Astrocyte of the spinal cord (primary cell): ENCODE measurements at regions not wholly inside any gene's neighbourhood (a gene's known extent, or its start where the extent isn't known, plus 50 kb on each side); places are given as distances from the start of the nearest gene placed in this dataset.
"Not testable (repeated sequence)": the region's sequence is repeated elsewhere in the genome, so short reads cannot be mapped to it uniquely, and the experiment has no call there.

Experiments
- DNase-seq: peaks from one replicate; pipeline ENCODE4 v3.0.0; 2011; ENCODE audit warnings: low read depth, low spot score
- H3K4me3 ChIP-seq: 2 replicates; pipeline ENCODE4 v1.5.1; 2011; ENCODE audit warnings: low read depth, mild to moderate bottlenecking, low read length, moderate library complexity
- CTCF ChIP-seq: IDR thresholded peaks from 2 replicates; pipeline ENCODE4 v1.5.1; 2012; ENCODE audit warnings: low read depth, mild to moderate bottlenecking, low read length, inconsistent platforms
- in situ Hi-C: cut with HindIII; loops from 2 replicates; pipeline ENCODE4 v1.10.0; 2017; ENCODE audit warnings: low sequenced_read_pairs

- H3K4me3 ChIP-seq = no peak overlapping the region
- no peak for DNase-seq
- TF ChIP-seq CTCF = no peak
- in situ Hi-C loops = no loop called here
Observed at GRCh38 chr5:54390539-54391031, 64.9 kb upstream of the HSPB3 start.

- no peak overlapping the region for H3K4me3 ChIP-seq
- DNase-seq = peak; percentile 95
- TF ChIP-seq CTCF = no peak
- in situ Hi-C loops = no loop called here
Observed at GRCh38 chr5:54390015-54390414, 65.5 kb upstream of the HSPB3 start.

- H3K4me3 ChIP-seq, in situ Hi-C loops, DNase-seq: not testable (repeated sequence)
Observed at GRCh38 chr5:54389399-54389798, 66.1 kb upstream of the HSPB3 start.

GRCh38 chr5:54388811-54389210, 66.7 kb upstream of the HSPB3 start:
- in situ Hi-C loops = no loop called here
- TF ChIP-seq CTCF = no peak

GRCh38 chr5:54388409-54388808, 67.1 kb upstream of the HSPB3 start:
- no peak for DNase-seq
- TF ChIP-seq CTCF = no peak
- in situ Hi-C loops = no loop called here

More at GRCh38 chr5:54388811-54389210, 66.7 kb upstream of the HSPB3 start:
- no peak overlapping the region for H3K4me3 ChIP-seq
- DNase-seq = no peak

GRCh38 chr5:54387659-54388232, 67.8 kb upstream of the HSPB3 start:
- in situ Hi-C loops = no loop called here
- TF ChIP-seq CTCF = no peak
- no peak overlapping the region for H3K4me3 ChIP-seq
- DNase-seq = peak; percentile 54

More at GRCh38 chr5:54388409-54388808, 67.1 kb upstream of the HSPB3 start:
- H3K4me3 ChIP-seq = no peak overlapping the region

- TF ChIP-seq CTCF = no peak
- no peak overlapping the region for H3K4me3 ChIP-seq
- in situ Hi-C loops = no loop called here
- DNase-seq = no peak
Observed at GRCh38 chr5:54387031-54387430, 68.5 kb upstream of the HSPB3 start.
